Tibial nerve (tissue), 4 donors: ENCODE measurements at regions not wholly inside any gene's neighbourhood (a gene's known extent, or its start where the extent isn't known, plus 50 kb on each side); places are given as distances from the start of the nearest gene placed in this dataset.

Source experiments
- EP300 ChIP-seq, 2 donors: sonication (generic); formaldehyde crosslinking; IDR thresholded peaks; one replicate each; pipeline ENCODE4 v1.6.1; 2017; ENCODE audit warnings: antibody characterized with exemption in 2 of 2, mild to moderate bottlenecking in 1 of 2
- POLR2A ChIP-seq, 2 donors: fragments of 450-650 bp; IDR thresholded peaks; one replicate each; pipeline ENCODE4 v1.6.1; 2017; ENCODE audit warnings: antibody characterized with exemption in 2 of 2, mild to moderate bottlenecking in 2 of 2, moderate library complexity in 2 of 2
- TF ChIP-seq, protein P1 (sequence below), 5 experiments: fragments of 200-600 bp in 3 of 5; fragments of 450-650 bp in 2 of 5; sonication (generic) in 3 of 5; IDR thresholded peaks; one replicate each; pipeline ENCODE4 v1.5.1; 2016 to 2019; ENCODE audit warnings: antibody characterized with exemption in 5 of 5, mild to moderate bottlenecking in 3 of 5, moderate library complexity in 2 of 5

DNA sequence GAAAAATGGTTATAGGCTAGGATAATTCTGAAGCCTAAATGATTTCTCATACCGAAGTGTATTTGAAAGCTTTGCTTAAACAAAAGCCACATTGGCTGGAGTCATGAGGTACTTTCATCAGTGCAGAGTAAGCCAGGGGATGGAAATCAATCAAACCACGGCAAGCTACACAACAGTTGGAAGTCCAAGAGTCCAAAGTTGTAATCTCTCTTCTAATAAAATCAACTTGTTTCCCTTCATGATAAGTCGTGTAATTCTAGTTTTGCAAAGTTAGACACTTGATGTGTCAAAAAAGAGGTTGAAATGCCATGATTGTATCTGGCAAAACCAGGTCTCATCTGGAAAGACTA is 250.5 kb upstream of the VEPH1 start:
- TF ChIP-seq, protein P1, sequence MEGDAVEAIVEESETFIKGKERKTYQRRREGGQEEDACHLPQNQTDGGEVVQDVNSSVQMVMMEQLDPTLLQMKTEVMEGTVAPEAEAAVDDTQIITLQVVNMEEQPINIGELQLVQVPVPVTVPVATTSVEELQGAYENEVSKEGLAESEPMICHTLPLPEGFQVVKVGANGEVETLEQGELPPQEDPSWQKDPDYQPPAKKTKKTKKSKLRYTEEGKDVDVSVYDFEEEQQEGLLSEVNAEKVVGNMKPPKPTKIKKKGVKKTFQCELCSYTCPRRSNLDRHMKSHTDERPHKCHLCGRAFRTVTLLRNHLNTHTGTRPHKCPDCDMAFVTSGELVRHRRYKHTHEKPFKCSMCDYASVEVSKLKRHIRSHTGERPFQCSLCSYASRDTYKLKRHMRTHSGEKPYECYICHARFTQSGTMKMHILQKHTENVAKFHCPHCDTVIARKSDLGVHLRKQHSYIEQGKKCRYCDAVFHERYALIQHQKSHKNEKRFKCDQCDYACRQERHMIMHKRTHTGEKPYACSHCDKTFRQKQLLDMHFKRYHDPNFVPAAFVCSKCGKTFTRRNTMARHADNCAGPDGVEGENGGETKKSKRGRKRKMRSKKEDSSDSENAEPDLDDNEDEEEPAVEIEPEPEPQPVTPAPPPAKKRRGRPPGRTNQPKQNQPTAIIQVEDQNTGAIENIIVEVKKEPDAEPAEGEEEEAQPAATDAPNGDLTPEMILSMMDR (IDR thresholded peaks at IDR 0.05) = no peak
- TF ChIP-seq POLR2A (IDR thresholded peaks at IDR 0.05) (no peak), EP300 (IDR thresholded peaks at IDR 0.05) (no peak)
